Lower leg skin (tissue), 4 donors: ENCODE measurements at regions not wholly inside any gene's neighbourhood (a gene's known extent, or its start where the extent isn't known, plus 50 kb on each side); places are given as distances from the start of the nearest gene placed in this dataset.

ENCODE experiments used
- DNase-seq, 2 donors: peaks; one replicate each; pipeline ENCODE4 v3.0.0-alpha.2; 2019; ENCODE audit warnings: low spot score in 2 of 2
- H3K4me3 ChIP-seq: fragments of 200-600 bp; sonication (generic); 2 replicates; pipeline ENCODE4 v1.5.1; 2017; ENCODE audit warnings: mild to moderate bottlenecking, low read depth; ENCODE audit not compliant: poor library complexity, severe bottlenecking
- CTCF ChIP-seq, 3 donors: fragments of 450-650 bp; IDR thresholded peaks; one replicate each; pipeline ENCODE4 v1.5.1; 2016; ENCODE audit warnings: antibody characterized with exemption in 3 of 3, mild to moderate bottlenecking in 3 of 3, moderate library complexity in 2 of 3
- POLR2A ChIP-seq, 2 donors: fragments of 450-650 bp; IDR thresholded peaks; one replicate each; pipeline ENCODE4 v1.6.1; 2016 to 2017; ENCODE audit warnings: antibody characterized with exemption in 2 of 2, mild to moderate bottlenecking in 1 of 2, moderate library complexity in 1 of 2
- WGBS, 2 donors: methylation state at CpG; one replicate each; pipeline ENCODE4 v1.1.5; 2018; 5-methylcytosine and 5-hydroxymethylcytosine counted together
- intact Hi-C: fragments of 100-400 bp; cut with DNase I; formaldehyde crosslinking; loops from one replicate; pipeline ENCODE4 v1.15.0; 2023; ENCODE audit warnings: low total_unique reads

GRCh38 chr5:154587123-154588026, 109.3 kb upstream of the HAND1 start:
- WGBS, 2 donors: 42 to 48% methylated on average over 10 of the region's 10 CpGs

GRCh38 chr5:154583671-154584177, 105.7 kb upstream of the HAND1 start:
- intact Hi-C loops: no loop called here
- no peak for DNase-seq

More at GRCh38 chr5:154587123-154588026, 109.3 kb upstream of the HAND1 start:
- no peak overlapping the region for H3K4me3 ChIP-seq
- TF ChIP-seq POLR2A (IDR thresholded peaks at IDR 0.05): no peak
- no peak for TF ChIP-seq CTCF (IDR thresholded peaks at IDR 0.05)
- intact Hi-C loops: no loop called here
- no peak for DNase-seq

GRCh38 chr5:154580422-154580821, 102.4 kb upstream of the HAND1 start:
- intact Hi-C loops: no loop called here

More at GRCh38 chr5:154583671-154584177, 105.7 kb upstream of the HAND1 start:
- TF ChIP-seq POLR2A (IDR thresholded peaks at IDR 0.05) (no peak), CTCF (IDR thresholded peaks at IDR 0.05) (no peak)
- WGBS, 2 donors: 53 to 57% methylated on average over 12 of the region's 12 CpGs
- H3K4me3 ChIP-seq: no peak overlapping the region

GRCh38 chr5:154577416-154577815, 99.4 kb upstream of the HAND1 start:
- H3K4me3 ChIP-seq: no peak overlapping the region
- intact Hi-C loops: no loop called here
- WGBS, 2 donors: 56% methylated on average over 1 of the region's 1 CpG
- peak in 1 of 2 donors; percentile 73 for DNase-seq
- no peak for TF ChIP-seq CTCF (IDR thresholded peaks at IDR 0.05)
- no peak for TF ChIP-seq POLR2A (IDR thresholded peaks at IDR 0.05)

More at GRCh38 chr5:154580422-154580821, 102.4 kb upstream of the HAND1 start:
- no peak overlapping the region for H3K4me3 ChIP-seq
- TF ChIP-seq CTCF (IDR thresholded peaks at IDR 0.05) (no peak), POLR2A (IDR thresholded peaks at IDR 0.05) (no peak)
- DNase-seq: no peak
- WGBS, 2 donors: 82 to 83% methylated on average over 6 of the region's 6 CpGs

GRCh38 chr5:154576429-154576806, 98.4 kb upstream of the HAND1 start:
- 41 to 46% methylated on average over 9 of the region's 9 CpGs for WGBS, 2 donors

More at GRCh38 chr5:154576429-154576806, 98.4 kb upstream of the HAND1 start:
- no peak overlapping the region for H3K4me3 ChIP-seq
- DNase-seq: peak in 1 of 2 donors; percentile 65
- TF ChIP-seq POLR2A (IDR thresholded peaks at IDR 0.05): no peak
- no peak for TF ChIP-seq CTCF (IDR thresholded peaks at IDR 0.05)
- intact Hi-C loops: no loop called here
